Fibroblast of the conjunctiva (primary cell): ENCODE measurements at regions not wholly inside any gene's neighbourhood (a gene's known extent, or its start where the extent isn't known, plus 50 kb on each side); places are given as distances from the start of the nearest gene placed in this dataset.
A peak's percentile ranks its signal among the peaks of the same experiment; 100 is the strongest.

Experiments
- DNase-seq: peaks from one replicate; pipeline ENCODE4 v3.0.0-alpha.2; 2010; ENCODE audit warnings: low read depth

- no peak for DNase-seq
Observed at GRCh38 chr9:89996773-89997172, 392.0 kb downstream of the GADD45G start.

- no peak for DNase-seq
Observed at GRCh38 chr9:89998633-89999032, 393.8 kb downstream of the GADD45G start.

GRCh38 chr9:89999176-89999533 lies 394.3 kb downstream of the GADD45G start:
- no peak for DNase-seq

- peak; percentile 26 for DNase-seq
Observed at GRCh38 chr9:89999534-90000370, 394.9 kb downstream of the GADD45G start.

GRCh38 chr9:90000925-90001324 lies 396.1 kb downstream of the GADD45G start:
- DNase-seq = no peak

GRCh38 chr9:90001747-90002146 lies 396.9 kb downstream of the GADD45G start:
- no peak for DNase-seq

GRCh38 chr9:90002397-90003271 lies 397.8 kb downstream of the GADD45G start:
- peak; percentile 12 for DNase-seq

GRCh38 chr9:90005388-90005787 lies 400.6 kb downstream of the GADD45G start:
- DNase-seq = no peak

GRCh38 chr9:90007516-90008440 lies 403.0 kb downstream of the GADD45G start:
- peak; percentile 16 for DNase-seq

GRCh38 chr9:90009447-90009846 lies 404.6 kb downstream of the GADD45G start:
- DNase-seq = no peak

GRCh38 chr9:90010793-90011192 lies 406.0 kb downstream of the GADD45G start:
- no peak for DNase-seq

- DNase-seq = no peak
Observed at GRCh38 chr9:90012949-90013348, 408.1 kb downstream of the GADD45G start.

GRCh38 chr9:90013778-90014177 lies 409.0 kb downstream of the GADD45G start:
- no peak for DNase-seq

- no peak for DNase-seq
Observed at GRCh38 chr9:90014421-90014820, 409.6 kb downstream of the GADD45G start.

GRCh38 chr9:90016272-90016671 lies 411.5 kb downstream of the GADD45G start:
- DNase-seq = no peak

GRCh38 chr9:90017679-90018078 lies 412.9 kb downstream of the GADD45G start:
- DNase-seq = no peak

- DNase-seq = no peak
Observed at GRCh38 chr9:90018688-90019087, 413.9 kb downstream of the GADD45G start.

- no peak for DNase-seq
Observed at GRCh38 chr9:90019626-90020025, 414.8 kb downstream of the GADD45G start.

GRCh38 chr9:90020276-90020871 lies 415.6 kb downstream of the GADD45G start:
- no peak for DNase-seq

- no peak for DNase-seq
Observed at GRCh38 chr9:90021216-90021906, 416.5 kb downstream of the GADD45G start.

- no peak for DNase-seq
Observed at GRCh38 chr9:90022474-90022873, 417.7 kb downstream of the GADD45G start.
